ENCODE measurements at regions not wholly inside any gene's neighbourhood (a gene's known extent, or its start where the extent isn't known, plus 50 kb on each side); places are given as distances from the start of the nearest gene placed in this dataset.

- TF ChIP-seq EZH2 (IDR thresholded peaks at IDR 0.05): no peak
- TF ChIP-seq, protein P1, sequence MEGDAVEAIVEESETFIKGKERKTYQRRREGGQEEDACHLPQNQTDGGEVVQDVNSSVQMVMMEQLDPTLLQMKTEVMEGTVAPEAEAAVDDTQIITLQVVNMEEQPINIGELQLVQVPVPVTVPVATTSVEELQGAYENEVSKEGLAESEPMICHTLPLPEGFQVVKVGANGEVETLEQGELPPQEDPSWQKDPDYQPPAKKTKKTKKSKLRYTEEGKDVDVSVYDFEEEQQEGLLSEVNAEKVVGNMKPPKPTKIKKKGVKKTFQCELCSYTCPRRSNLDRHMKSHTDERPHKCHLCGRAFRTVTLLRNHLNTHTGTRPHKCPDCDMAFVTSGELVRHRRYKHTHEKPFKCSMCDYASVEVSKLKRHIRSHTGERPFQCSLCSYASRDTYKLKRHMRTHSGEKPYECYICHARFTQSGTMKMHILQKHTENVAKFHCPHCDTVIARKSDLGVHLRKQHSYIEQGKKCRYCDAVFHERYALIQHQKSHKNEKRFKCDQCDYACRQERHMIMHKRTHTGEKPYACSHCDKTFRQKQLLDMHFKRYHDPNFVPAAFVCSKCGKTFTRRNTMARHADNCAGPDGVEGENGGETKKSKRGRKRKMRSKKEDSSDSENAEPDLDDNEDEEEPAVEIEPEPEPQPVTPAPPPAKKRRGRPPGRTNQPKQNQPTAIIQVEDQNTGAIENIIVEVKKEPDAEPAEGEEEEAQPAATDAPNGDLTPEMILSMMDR (IDR thresholded peaks at IDR 0.05): no peak
- TF ChIP-seq EZH2phosphoT487 (IDR thresholded peaks at IDR 0.05): no peak
Measured at GRCh38 chr9:82722051-82722450, 340.9 kb downstream of the RASEF start.
